22Rv1 (cell line): ENCODE measurements at regions not wholly inside any gene's neighbourhood (a gene's known extent, or its start where the extent isn't known, plus 50 kb on each side); places are given as distances from the start of the nearest gene placed in this dataset.

ENCODE experiments used
- H3K27ac ChIP-seq: fragments of 450-650 bp; 2 replicates; pipeline ENCODE4 v1.5.1; 2017
- CTCF ChIP-seq: fragments of 450-650 bp; IDR thresholded peaks from 2 replicates; pipeline ENCODE4 v1.5.1; 2017; ENCODE audit warnings: mild to moderate bottlenecking
- ZFX ChIP-seq: fragments of 450-650 bp; IDR thresholded peaks from 2 replicates; pipeline ENCODE4 v1.6.1; 2017; ENCODE audit warnings: antibody characterized with exemption, borderline replicate concordance

- TF ChIP-seq CTCF, result no peak
- H3K27ac ChIP-seq, result no peak overlapping the region
Measured at GRCh38 chr16:63082101-63082500, 1045.9 kb upstream of the CDH8 start.

GRCh38 chr16:63080746-63081145 is 1044.5 kb upstream of the CDH8 start:
- no peak for TF ChIP-seq CTCF

GRCh38 chr16:63069047-63069446 is 1032.8 kb upstream of the CDH8 start:
- no peak for TF ChIP-seq CTCF
- no peak for TF ChIP-seq ZFX
- no peak overlapping the region for H3K27ac ChIP-seq

More at GRCh38 chr16:63080746-63081145, 1044.5 kb upstream of the CDH8 start:
- no peak overlapping the region for H3K27ac ChIP-seq

- H3K27ac ChIP-seq, result no peak overlapping the region
Measured at GRCh38 chr16:63067141-63067540, 1030.9 kb upstream of the CDH8 start.

GRCh38 chr16:63066552-63066951 is 1030.3 kb upstream of the CDH8 start:
- H3K27ac ChIP-seq, result no peak overlapping the region
- no peak for TF ChIP-seq ZFX
- TF ChIP-seq CTCF, result no peak

More at GRCh38 chr16:63067141-63067540, 1030.9 kb upstream of the CDH8 start:
- no peak for TF ChIP-seq CTCF
- TF ChIP-seq ZFX, result no peak

GRCh38 chr16:63061319-63061718 is 1025.1 kb upstream of the CDH8 start:
- no peak for TF ChIP-seq ZFX
- no peak for TF ChIP-seq CTCF
- no peak overlapping the region for H3K27ac ChIP-seq

- TF ChIP-seq CTCF (no peak), ZFX (no peak)
- no peak overlapping the region for H3K27ac ChIP-seq
Measured at GRCh38 chr16:63059676-63060075, 1023.4 kb upstream of the CDH8 start.
